ENCODE measurements at regions not wholly inside any gene's neighbourhood (a gene's known extent, or its start where the extent isn't known, plus 50 kb on each side); places are given as distances from the start of the nearest gene placed in this dataset.
A peak's percentile ranks its signal among the peaks of the same experiment; 100 is the strongest.
"Not testable (repeated sequence)": the region's sequence is repeated elsewhere in the genome, so short reads cannot be mapped to it uniquely, and the experiment has no call there.

GRCh38 chr6:121740188-121740587 lies 304.7 kb downstream of the GJA1 start:
- not testable (repeated sequence) for H3K27ac ChIP-seq

GRCh38 chr6:121743691-121744090 lies 308.2 kb downstream of the GJA1 start:
- H3K27ac ChIP-seq = no peak overlapping the region
- no peak for DNase-seq (ENCODE audit: low read depth, low spot score)

More at GRCh38 chr6:121740188-121740587, 304.7 kb downstream of the GJA1 start:
- not testable (repeated sequence) for DNase-seq (ENCODE audit: low read depth, low spot score)

DNA sequence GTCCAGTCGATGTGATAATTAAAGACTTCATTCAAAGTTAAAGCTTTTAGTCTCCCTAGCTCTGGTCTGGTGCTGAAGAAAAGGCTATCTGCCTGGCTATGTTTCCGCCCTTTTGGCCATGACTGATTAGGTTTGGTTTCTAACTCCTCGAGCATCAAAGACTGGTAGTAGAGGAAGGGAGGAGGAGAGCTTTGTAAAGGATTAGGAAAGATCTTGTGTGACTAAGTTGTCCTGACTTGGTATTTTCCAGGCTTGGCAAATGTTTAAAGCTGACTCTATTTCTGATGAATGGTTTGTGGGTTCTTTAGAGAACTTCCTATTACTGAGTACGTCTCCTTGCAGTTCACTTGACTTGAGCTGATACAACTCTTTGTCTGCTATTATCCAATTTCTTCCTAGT lies 312.9 kb downstream of the GJA1 start:
- DNase-seq (ENCODE audit: low read depth, low spot score) = peak; percentile 39
- peak overlapping the region; percentile 38 for H3K27ac ChIP-seq

GRCh38 chr6:121748850-121749249 lies 313.4 kb downstream of the GJA1 start:
- H3K27ac ChIP-seq = peak overlapping the region; percentile 38
- no peak for DNase-seq (ENCODE audit: low read depth, low spot score)

DNA sequence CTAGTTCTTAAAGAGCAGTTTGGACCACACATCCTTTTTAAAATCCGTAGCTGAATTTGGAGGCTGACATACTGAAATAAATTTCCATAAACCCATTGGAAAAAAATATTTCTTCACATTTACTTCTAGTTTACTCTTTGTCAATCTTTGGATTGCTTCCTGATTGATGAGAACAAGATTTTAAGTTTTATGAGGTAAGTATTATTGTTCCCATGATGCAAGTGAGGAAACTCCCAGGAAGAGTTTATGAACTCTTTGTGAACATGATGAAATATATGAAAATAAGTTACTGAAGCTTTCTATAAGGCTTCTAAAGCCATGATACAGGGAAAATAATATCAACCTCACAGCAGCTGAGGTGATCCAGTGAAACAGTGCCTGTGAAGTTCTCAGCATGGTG lies 320.0 kb downstream of the GJA1 start:
- DNase-seq (ENCODE audit: low read depth, low spot score) = no peak
- no peak overlapping the region for H3K27ac ChIP-seq

DNA sequence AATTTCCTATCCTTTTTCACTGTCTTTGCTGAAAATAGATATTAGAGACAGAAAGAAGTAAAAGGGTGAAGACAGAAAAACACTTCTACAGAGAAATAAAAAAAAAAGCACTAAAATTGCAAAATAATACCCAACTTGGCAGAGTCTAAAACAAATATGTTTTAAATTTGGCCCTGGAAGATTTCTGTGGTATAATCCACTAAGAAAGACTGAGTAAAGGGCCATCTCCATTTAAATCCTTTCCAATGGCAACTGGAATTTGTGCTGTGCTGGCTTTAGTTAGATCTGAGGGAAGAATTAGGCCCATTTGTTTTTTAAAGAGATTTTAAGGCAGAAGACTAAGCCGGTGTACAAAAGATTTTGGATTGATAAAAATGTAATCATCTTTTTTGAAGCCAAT lies 321.2 kb downstream of the GJA1 start:
- no peak overlapping the region for H3K27ac ChIP-seq
- no peak for DNase-seq (ENCODE audit: low read depth, low spot score)

GRCh38 chr6:121759370-121759769 lies 323.9 kb downstream of the GJA1 start:
- DNase-seq (ENCODE audit: low read depth, low spot score) = no peak
- H3K27ac ChIP-seq = no peak overlapping the region

GRCh38 chr6:121760191-121760590 lies 324.7 kb downstream of the GJA1 start:
- H3K27ac ChIP-seq = no peak overlapping the region
- no peak for DNase-seq (ENCODE audit: low read depth, low spot score)

GRCh38 chr6:121760745-121761144 lies 325.3 kb downstream of the GJA1 start:
- DNase-seq (ENCODE audit: low read depth, low spot score) = no peak
- H3K27ac ChIP-seq = no peak overlapping the region

DNA sequence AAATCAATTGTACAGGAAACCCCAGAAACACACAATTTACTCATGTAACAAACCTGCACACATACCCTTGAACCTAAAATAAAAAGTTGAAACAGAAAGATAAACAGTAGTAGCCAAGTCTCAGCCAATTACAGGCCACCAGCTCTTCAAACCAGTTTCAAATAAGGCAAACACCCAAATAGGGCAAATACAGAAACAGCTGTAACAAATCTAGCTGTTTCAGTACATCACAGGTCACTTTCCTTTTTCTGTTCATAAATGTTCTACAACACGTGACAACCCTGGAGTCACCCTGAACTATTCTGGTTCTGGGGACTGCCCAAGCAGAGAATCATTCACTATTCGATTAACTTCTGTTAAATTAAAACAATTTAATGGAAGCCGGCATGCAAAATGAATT lies 329.0 kb downstream of the GJA1 start:
- no peak for DNase-seq (ENCODE audit: low read depth, low spot score)
- H3K27ac ChIP-seq = no peak overlapping the region

GRCh38 chr6:121765060-121765459 lies 329.6 kb downstream of the GJA1 start:
- H3K27ac ChIP-seq = no peak overlapping the region
- DNase-seq (ENCODE audit: low read depth, low spot score) = no peak

DNA sequence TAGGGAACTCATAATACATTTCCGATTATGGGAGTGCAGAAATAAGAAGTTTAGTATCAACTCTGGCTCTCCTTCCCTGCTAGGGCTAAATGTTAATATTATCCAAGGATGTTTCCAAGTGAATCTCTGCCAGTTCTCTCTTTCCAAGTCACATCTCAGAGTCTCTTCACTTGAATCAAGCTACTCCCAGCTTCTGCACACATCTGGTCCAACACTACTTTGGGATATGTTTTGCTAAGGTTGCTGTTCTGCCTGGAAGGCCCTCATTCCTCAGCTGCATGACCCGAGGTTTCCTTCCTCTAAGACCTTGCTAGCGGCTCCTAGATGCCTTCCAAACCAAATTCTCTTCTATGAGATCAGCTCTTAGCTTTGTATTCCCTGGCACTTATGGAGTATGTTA lies 331.8 kb downstream of the GJA1 start:
- no peak for DNase-seq (ENCODE audit: low read depth, low spot score)
- H3K27ac ChIP-seq = no peak overlapping the region

DNA sequence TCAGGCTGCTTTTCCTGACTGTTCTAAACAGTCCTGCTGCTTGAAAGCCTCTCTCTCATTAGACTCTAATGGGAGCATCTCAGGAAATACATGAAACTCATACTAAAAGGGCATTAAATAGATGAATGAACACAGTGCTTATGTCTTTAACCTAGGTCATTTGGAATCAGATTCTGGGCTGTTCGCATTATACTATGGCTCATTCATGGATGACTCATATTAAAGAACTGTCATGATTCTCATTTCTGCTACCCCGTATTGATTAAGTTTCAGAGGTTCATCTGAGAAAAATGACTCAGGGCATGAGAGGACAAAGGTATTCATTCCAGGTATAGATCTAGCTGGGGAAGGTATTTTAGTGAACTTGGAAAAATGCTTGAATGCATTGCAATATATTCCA lies 335.5 kb downstream of the GJA1 start:
- H3K27ac ChIP-seq = no peak overlapping the region
- DNase-seq (ENCODE audit: low read depth, low spot score) = no peak

GRCh38 chr6:121771937-121772720 lies 336.7 kb downstream of the GJA1 start:
- H3K27ac ChIP-seq = no peak overlapping the region
- DNase-seq (ENCODE audit: low read depth, low spot score) = no peak

- no peak overlapping the region for H3K27ac ChIP-seq
- DNase-seq (ENCODE audit: low read depth, low spot score) = no peak
Observed at GRCh38 chr6:121776054-121776453, 340.6 kb downstream of the GJA1 start.

- peak overlapping the region; percentile 78 for H3K27ac ChIP-seq
- peak; percentile 88 for DNase-seq (ENCODE audit: low read depth, low spot score)
Observed at GRCh38 chr6:121780325-121781321, 345.2 kb downstream of the GJA1 start.

DNA sequence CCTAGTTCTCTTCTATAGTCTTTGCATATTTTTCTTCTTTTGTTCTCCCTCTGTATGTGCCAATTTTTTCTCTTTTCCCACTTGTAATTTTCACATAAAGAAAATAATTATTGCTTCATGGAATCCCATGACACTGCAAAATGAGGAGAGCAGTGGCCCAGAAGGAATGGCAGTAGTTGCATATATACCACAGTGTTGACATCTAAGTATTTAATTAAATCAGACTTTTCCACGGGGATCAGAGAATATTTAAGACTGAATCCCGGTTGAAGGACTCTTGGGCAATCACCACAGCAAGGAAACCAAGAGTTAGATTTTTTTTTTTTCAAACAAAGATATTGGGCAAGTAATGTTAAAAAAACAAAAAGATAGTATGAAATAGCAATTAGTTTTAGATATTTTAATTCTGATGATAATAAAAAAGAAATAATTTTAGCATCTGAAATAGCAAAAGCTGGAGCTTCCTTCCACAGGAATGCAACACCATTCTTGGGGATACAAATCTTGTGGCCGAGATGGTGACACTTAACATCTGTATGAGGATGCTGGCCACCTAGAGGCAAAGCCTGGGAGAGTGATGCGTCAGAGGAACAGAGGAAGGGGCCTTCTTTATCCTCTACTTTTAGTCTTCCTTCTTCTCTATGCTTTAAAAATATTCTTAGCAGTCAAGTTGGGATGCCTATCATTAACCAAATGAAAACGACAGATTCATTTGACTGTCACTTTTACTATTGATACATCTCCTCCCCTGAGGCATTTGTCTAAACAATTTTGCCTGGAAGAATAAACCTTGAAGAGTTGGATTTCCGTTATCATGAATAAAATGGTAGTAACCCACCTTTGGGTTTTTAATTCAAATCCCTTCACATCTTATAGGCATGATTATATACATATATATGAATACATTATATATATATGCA lies 356.2 kb downstream of the GJA1 start:
- no peak for DNase-seq (ENCODE audit: low read depth, low spot score)
- no peak overlapping the region for H3K27ac ChIP-seq

- H3K27ac ChIP-seq = no peak overlapping the region
- DNase-seq (ENCODE audit: low read depth, low spot score) = peak; percentile 76
Observed at GRCh38 chr6:121794630-121795029, 359.2 kb downstream of the GJA1 start.

DNA sequence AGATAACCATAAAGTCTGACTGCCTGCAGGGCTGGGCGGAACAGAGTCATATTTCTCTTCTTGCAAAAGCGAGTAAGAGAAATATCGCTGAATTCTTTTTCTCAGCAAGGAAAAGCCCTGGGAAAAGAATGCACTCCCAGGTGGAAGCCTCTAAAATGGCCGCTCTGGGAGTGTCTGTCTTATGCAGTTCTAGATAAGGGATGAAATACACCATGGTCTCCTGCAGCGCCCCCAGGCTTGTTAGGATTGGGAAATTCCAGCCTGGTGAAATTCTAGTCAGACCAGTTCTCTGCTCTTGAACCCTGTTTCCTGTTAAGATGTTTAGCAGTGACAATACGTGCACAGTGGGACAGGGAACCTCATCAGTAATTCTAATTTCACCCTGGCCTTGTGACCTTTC lies 362.2 kb downstream of the GJA1 start:
- H3K27ac ChIP-seq; DNase-seq (ENCODE audit: low read depth, low spot score): not testable (repeated sequence)

DNA sequence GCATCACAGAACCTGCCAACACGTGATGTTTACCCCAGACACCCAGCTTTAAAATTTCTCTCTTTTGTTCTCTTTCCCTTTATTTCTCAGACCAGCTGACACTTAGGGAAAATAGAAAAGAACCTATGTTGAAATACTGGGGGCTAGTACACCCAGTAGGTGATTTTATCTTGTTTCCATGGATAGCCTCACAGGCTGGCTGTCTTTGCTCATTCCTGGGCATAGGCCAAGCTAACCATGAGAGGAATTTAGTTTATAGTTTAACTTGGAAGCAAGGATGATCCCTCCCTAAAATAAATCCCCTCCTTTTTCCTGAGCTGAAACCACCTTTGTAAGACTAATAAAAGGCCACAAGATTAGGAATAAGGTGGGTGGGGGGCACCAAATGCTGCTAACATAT lies 362.7 kb downstream of the GJA1 start:
- not testable (repeated sequence) for DNase-seq (ENCODE audit: low read depth, low spot score); H3K27ac ChIP-seq

Measured in epithelial cell of prostate (primary cell).